GM19395 (cell line): ENCODE measurements at regions not wholly inside any gene's neighbourhood (a gene's known extent, or its start where the extent isn't known, plus 50 kb on each side); places are given as distances from the start of the nearest gene placed in this dataset.

Source experiments
- ATAC-seq: cut with Tn5 transposase; IDR thresholded peaks from one replicate; pipeline ENCODE4 v1.9.1; 2021; ENCODE audit warnings: mild to moderate bottlenecking, moderate library complexity; ENCODE audit not compliant: unreplicated experiment

DNA sequence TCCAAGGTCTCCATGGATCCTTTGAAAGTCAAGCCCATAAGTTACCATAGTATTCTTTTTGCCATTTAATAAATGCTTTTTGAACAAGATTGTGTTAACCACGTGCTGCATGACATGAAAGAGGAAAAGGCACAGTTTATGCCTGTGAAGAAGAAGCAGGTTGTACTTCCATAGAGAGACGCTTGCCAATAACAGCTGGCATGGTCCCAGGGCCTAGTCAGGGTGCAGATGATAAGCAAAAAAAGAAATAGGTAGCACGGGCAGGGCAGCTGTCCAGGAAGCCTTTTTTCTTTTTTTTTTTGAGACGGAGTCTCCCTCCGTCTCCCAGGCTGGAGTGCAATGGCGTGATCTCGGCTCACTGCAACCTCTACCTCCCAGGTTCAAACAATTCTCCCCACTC lies 71.8 kb upstream of the CLINT1 start:
- ATAC-seq = no peak

DNA sequence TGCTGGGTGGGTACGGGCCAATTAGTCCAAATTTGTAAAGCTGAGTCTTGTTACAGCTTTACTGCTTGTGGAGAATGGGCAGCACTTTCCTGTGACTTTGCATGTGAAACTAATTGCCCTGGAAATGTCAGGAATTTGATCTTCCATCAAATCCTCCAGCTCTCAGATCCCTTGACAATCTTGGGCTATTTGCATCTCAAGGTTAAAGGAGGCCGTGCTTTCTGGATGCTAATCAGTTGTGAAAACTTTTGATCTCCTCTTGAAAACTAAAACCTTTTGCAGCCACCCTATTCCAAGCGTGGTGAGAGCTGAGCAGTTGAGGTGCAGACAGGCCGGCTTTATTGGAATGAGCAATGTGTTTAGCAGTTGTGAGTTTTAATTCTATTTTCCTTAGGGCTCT lies 68.0 kb upstream of the CLINT1 start:
- no peak for ATAC-seq

DNA sequence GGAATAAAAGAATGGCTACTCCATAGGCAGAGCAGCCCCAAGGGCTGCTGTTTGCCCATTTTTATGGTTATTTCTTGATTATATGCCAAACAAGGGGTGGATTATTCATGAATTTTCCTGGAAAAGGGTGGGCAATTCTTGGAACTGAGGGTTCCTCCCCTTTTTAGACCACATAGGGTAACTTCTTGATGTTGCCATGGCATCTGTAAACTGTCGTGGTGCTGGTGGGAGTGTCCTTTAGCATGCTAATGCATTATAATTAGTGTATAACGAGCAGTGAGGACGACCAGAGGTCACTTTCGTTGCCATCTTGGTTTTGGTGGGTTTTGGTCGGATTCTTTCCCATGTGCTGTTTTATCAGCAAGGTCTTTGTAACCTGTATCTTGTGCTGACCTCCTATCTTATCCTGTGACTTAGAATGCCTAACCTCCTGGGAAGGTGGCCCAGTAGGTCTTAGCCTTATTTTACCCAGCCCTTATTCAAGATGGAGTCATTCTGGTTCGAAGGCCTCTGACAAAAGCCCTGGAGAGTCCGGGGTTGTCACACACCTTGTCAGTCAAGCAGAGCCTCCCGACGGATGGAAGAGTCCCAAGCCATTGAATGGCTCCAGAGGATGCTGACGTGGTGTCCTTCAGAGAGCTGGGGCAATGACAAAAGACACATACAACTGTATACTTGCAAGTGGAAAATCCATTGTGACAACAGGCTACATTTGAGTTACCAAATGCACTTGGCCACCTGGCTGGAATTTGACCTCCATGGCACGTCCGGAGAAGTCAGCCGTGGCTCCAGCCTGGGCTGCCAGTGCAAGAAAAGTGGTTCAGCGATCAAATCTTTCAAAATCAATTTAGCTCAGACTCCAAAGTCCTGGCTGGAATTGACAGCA lies 67.1 kb upstream of the CLINT1 start:
- ATAC-seq = no peak

DNA sequence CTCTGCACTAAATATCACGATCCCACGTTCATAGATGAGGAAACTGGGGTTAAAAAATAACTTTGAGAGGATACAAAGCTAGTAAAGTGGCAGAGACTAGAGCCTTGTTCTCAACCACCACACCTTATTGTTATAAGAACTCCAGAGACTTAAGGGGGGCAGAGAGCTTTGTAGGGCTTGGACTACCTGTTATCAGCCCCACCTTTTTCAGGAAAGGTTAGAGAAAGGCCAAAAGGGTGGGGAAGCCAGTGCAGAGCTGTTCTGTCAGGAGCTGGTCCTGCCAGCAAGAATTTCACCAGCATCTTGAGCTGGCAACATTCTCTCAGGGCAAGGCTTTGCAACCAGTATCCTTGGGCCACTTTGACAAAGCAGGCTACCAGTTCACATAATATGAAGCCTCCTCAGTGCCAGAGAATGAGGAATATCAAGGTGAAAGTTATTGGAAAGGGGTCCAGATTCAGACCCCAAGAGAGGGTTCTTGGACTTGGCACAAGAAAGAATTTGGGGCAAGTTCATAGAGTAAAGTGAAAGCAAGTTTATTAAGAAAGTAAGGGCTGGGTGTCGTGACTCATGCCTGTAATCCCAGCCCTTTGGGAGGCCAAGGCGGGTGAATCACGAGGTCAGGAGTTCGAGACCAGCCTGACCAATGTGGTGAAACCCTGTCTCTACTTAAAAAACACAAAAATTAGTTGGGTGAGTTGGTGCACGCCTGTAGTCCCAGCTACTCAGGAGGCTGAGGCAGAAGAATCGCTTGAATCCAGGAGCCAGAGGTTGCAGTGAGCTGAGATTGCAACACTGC lies 66.2 kb upstream of the CLINT1 start:
- no peak for ATAC-seq

DNA sequence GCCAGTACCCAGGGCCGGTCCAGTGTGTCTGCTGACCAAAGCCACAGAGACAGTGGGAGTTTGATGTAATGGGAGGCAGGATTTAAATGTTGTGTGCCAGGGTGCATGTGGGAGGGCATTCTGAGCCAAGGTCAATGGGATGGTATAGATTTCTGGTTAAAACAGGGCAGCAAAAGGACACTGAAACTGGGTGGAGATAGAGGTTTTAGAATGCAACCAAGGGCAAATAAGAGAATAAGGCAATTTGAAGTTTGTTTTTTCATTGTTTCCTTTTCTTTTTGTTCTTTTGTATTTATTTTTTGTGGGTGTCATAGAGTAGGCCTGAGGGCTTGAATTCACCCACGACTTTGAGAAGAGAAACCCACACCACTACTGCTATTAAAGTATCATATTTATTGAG lies 65.5 kb upstream of the CLINT1 start:
- no peak for ATAC-seq

DNA sequence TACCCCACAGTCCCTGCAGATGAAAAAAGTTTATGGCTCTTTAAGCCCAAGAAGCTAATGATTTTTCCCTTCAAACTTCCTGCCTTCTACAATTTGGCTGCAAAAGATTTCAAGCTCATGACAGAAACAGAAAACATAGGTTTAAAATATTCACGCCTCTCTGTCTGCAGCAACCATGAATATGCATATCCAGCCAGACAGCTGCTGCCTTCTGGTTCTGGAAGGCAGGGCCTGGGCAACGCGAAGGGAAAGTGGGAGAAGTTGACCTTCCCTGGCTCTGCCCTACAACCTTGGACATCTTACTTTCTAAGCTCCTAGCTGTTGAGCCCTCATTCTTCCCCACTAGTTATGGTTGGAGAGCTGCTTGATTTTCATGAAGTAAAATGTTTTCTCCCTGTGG lies 64.8 kb upstream of the CLINT1 start:
- ATAC-seq = no peak

DNA sequence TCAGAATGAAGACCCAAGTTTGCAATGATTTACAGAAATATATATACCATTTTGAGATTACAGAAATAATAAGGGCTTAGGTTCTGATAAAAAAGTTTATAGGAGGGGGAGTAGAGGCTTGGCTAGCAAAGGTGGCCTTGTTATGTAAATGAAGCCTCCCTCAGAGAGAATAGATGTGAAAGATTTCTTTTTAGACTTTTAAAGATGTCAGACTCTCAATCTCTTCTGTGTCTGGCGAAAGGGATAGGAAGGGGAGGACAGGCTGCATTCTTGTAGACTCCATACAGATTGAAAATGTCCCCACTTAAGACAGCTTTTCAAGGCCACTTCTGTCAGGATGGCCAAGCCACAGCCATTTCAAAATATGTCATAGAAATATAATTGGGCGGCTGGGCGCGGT lies 63.1 kb upstream of the CLINT1 start:
- ATAC-seq = no peak

DNA sequence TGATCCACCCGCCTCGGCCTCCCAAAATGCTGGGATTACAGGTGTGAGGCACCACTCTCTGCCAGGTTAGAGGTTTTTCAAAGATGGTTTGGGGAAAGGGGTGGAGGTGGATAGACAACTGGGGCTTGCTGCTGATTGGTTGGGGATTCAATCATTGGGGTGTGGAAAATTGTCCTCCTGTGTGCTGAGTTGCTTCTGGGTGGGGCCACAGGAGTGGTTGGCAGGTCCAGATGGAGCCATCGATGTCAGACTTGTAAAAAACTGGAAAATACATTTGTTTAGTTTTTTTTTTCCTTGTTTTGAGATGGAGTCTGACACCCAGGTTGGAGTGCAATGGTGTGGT lies 61.9 kb upstream of the CLINT1 start:
- no peak for ATAC-seq

DNA sequence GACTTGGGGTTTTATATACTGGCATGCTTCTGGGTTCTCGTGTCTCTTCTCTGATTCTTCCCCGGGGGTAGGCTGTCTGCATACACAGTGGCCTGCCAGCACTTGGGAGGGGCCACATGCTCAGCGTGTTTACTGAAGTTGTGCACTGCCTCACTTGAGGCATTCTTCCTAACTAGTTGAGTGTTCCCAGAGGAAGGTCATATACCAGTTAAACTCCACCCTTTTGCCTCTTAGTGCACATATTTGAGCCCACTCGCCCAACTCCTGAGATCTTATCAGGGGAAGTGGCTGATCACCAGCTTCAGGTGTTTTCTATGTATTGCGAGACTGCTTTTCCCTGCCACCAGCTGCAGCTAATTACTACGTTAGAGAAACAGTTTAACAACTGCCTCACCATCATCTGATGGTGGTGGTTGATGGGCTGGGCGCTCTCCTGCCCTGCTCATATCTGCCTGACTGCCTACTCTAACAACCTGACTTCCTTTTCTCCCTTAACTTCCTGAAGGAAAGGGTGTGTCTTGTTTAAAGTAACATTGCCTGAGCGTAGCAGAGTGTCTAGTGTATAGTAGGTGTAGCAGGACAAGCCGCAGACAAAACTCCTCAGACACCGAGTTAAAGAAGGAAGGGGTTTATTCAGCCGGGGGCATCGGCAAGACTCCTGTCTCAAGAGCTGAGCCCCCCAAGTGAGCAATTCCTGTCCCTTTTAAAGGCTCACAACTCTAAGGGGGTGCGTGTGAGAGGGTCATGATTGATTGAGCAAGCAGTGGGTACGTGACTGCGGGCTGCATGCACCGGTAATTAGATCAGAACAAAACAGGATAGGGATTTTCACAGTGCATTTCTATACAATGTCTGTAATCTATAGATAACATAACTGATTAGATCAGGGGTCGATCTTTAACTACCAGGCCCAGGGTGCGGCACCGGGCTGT lies 60.1 kb upstream of the CLINT1 start:
- ATAC-seq = no peak

DNA sequence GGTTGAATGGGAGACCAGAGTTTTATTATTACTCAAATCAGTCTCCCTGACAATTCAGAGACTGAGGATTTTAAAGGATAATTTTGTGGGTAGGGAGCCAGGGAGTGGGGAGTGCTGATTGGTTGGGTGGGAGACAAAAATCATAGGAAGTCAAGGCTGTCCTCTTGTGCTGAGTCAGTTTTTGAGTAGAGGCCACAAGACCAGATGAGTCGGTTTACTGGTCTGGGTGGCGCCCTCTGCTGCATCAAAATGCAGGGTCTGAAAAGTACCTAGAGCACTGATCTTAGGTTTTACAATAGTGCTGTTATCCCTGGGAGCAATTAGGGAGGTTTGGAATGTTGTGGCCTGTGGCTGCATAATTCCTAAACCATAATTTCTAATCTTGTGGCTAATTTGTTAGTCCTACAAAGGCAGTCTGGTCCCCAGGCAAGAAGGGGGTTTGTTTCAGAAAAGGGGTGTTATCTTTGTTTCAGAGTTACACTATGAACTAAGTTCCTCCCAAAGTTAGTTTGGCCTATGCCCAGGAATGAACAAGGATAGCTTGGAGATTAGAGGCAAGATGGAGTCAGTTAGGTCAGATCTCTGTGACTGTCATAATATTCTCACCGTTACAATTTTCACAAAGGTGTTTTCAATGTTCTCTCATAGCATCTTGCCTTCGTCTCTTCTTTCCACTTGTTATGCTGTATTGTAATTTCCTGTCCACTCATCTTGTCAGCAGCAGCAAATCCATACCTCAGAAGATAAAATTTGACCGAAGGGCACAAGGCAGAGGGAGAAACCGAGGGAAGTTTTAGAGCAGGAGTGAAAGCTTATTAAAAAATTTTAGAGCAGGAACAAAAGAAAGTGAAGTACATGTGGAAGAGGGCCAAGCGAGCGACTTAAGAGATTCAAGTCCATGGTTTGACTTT lies 59.2 kb upstream of the CLINT1 start:
- no peak for ATAC-seq

DNA sequence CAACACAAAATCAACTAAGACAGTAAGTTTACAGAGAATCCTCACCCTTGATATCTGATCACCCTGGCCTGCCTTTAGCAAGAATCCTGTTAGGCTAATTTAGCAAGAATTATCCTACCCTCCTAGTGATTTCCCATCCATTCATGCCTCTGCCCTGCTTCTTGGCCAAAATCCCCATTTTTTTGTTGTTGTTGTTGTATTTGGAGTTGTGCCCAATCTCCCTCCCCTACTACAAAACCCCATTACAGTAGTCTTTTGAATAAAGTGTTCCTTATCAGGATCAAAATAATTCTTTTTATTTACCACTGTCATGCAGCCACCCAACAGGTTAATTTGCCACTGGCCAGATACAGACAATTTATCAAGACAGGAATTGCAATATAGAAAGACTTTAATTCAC lies 58.5 kb upstream of the CLINT1 start:
- ATAC-seq = no peak

DNA sequence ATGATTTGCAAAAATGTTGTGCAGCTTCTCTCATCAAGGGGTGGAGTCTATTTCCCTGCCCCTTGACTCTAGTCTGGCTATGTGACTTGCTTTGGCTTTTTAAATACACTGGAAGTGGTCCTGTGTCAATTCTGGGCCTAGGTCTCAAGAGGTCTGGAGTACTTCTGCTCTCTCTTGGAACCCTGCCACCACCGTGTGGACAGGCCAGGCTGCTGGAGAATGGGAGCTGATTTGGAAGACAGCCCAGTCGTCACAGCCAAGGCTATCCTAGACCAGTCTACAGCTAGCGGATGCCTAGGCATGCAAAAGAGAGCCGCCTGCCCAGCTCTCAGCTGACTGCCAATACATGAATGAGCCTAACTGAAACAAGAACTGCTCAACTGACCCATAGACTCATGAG lies 56.7 kb upstream of the CLINT1 start:
- no peak for ATAC-seq

DNA sequence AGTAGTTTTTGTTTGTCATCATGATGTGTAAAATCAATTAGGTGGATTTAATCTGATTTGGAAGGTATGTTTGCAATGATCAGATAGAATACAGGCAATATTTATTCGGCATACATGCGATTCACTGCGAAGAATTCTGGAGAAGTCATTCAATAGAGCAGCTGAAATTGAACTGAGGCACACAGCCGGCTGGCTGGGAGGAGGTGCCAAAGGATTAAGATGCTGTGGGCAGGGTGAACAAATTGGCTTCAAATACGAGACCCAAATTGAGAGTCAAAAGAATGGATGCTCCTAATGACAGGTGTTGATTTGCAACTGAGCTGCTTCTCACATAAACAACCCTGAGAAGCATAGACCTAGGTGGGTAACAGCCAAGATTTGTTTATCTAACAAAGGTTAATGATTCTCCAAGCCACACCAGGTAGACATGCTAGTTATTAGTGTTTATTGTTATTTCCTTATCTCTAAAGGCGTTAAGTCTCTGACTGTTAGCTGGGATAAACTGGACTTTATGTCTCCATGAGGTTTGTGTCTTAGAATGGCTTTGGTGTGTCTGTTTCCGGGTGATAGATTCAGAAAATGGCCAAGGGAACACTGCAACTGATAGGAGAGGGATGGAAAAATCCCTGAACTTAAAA lies 55.3 kb upstream of the CLINT1 start:
- ATAC-seq = no peak

DNA sequence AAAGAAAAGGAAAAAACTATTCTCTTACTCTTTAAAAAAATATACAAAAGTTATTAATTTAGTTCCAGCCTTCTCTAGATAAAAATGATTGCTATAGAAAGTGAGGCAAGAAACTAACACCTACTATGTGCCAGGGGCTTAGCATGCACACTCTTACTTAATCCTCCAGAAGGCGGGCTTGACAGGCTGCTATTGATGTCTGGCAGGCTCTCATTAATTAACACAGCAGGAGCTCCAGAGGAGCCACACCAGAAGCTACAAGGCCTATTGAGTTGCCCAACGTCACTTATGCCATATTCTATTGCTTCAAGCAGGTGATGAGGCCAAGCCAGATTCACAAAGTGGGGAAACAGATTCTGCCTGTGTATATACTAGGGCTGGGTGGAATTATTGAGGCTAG lies 54.6 kb upstream of the CLINT1 start:
- no peak for ATAC-seq

DNA sequence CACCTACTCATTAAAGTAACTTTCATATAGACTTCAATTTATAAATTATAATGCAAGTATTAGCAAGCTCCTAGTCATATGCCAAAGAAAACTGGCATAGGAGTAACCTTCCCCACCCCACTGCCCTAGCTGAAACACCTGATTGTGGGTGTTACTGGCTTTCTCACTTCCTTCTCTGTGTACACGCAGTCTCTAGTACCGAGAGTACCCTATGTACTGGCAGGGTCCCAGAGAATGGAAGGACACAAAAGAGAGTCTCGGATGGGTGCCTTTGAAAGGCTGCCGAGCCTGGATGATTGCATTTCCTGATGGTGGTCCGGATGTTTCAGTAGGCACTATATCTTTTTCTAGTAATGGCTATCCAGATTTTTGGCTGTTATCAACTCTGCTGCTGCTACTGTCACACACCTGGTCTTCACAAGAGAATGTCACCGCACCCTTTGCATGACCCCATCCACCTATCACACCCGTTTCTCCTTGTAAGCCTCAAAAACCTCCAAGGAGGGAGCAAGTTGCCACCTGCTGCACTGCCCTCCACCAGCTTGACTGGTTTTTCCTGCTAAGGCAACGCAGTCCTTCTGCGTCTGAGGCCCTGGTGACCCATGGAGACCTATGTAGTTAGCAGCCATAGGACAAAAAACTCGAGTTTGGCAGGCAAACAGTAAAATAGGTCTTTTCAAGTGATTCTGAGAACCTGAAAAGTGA lies 53.8 kb upstream of the CLINT1 start:
- peak; percentile 96 for ATAC-seq

DNA sequence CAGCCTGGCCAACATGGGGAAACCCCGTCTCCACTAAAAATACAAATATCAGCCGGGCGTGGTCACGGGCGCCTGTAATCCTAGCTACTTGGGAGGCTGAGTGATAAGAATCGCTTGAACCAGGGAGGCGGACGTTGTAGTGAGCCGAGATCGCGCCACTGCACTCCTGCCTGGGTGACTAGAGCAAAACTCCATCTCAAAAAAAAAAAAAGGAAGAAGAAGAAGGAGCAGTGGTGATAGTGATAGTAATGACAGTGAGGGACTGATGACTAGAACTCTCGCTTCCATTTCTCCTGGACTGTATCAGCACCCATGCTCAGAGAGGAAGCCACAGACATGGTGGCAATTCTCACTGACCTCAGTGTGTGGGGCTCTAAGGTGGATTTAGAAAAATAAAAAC lies 52.6 kb upstream of the CLINT1 start:
- ATAC-seq = no peak
